ENCODE measurements at regions not wholly inside any gene's neighbourhood (a gene's known extent, or its start where the extent isn't known, plus 50 kb on each side); places are given as distances from the start of the nearest gene placed in this dataset.

GRCh38 chr16:77531752-77532151, 96.9 kb upstream of the ADAMTS18 start:
- TF ChIP-seq EZH2phosphoT487 (IDR thresholded peaks at IDR 0.05; ENCODE audit: borderline replicate concordance) (no peak), CTCF (conservative IDR thresholded peaks at IDR 0.05; ENCODE audit: low read length) (no peak)

Measured in Loucy (cell line).